Activated naive CD8-positive, alpha-beta T cell (primary cell): ENCODE measurements at regions not wholly inside any gene's neighbourhood (a gene's known extent, or its start where the extent isn't known, plus 50 kb on each side); places are given as distances from the start of the nearest gene placed in this dataset.
"Not testable (repeated sequence)": the region's sequence is repeated elsewhere in the genome, so short reads cannot be mapped to it uniquely, and the experiment has no call there.

Experiments used
- H3K27ac Mint-ChIP-seq: one replicate; pipeline ENCODE4 v1.8.0; 2021; ENCODE audit warnings: mixed read lengths
- H3K27me3 Mint-ChIP-seq: one replicate; pipeline ENCODE4 v1.8.0; 2021; ENCODE audit warnings: mixed read lengths
- H3K36me3 Mint-ChIP-seq: one replicate; pipeline ENCODE4 v1.8.0; 2021; ENCODE audit warnings: mixed read lengths
- H3K4me1 Mint-ChIP-seq: one replicate; pipeline ENCODE4 v1.8.0; 2021; ENCODE audit warnings: low read depth, mixed read lengths
- H3K4me3 Mint-ChIP-seq: one replicate; pipeline ENCODE4 v1.8.0; 2021; ENCODE audit warnings: mild to moderate bottlenecking, mixed read lengths
- H3K9me3 Mint-ChIP-seq: one replicate; pipeline ENCODE4 v1.8.0; 2021; ENCODE audit warnings: low read depth, mixed read lengths

- no peak overlapping the region for H3K4me3 Mint-ChIP-seq
- H3K4me1 Mint-ChIP-seq, result peaks cover 3% of the 10 kb centered on the region
- no peaks in the 10 kb centered on the region for H3K9me3 Mint-ChIP-seq
Observed at GRCh38 chr1:192862271-192862670, 53.4 kb downstream of the RGS2 start.

GRCh38 chr1:192866241-192866868, 57.5 kb downstream of the RGS2 start:
- no peaks in the 10 kb centered on the region for H3K27me3 Mint-ChIP-seq
- peaks cover 3% of the 10 kb centered on the region for H3K4me1 Mint-ChIP-seq
- H3K9me3 Mint-ChIP-seq, result no peaks in the 10 kb centered on the region
- H3K4me3 Mint-ChIP-seq, result no peak overlapping the region
- H3K36me3 Mint-ChIP-seq, result no peaks in the 10 kb centered on the region
- no peak overlapping the region for H3K27ac Mint-ChIP-seq

More at GRCh38 chr1:192862271-192862670, 53.4 kb downstream of the RGS2 start:
- Mint-ChIP-seq H3K36me3 (no peaks in the 10 kb centered on the region), H3K27me3 (no peaks in the 10 kb centered on the region), H3K27ac (no peak overlapping the region)

GRCh38 chr1:192867180-192867579, 58.3 kb downstream of the RGS2 start:
- Mint-ChIP-seq H3K4me1 (peaks cover 3% of the 10 kb centered on the region), H3K4me3 (no peak overlapping the region), H3K9me3 (no peaks in the 10 kb centered on the region), H3K27me3 (no peaks in the 10 kb centered on the region), H3K36me3 (no peaks in the 10 kb centered on the region), H3K27ac (no peak overlapping the region)

- Mint-ChIP-seq H3K4me3 (no peak overlapping the region), H3K4me1 (peaks cover 3% of the 10 kb centered on the region), H3K27me3 (peaks cover 1% of the 10 kb centered on the region), H3K27ac (no peak overlapping the region), H3K36me3 (no peaks in the 10 kb centered on the region), H3K9me3 (no peaks in the 10 kb centered on the region)
Observed at GRCh38 chr1:192869308-192869940, 60.6 kb downstream of the RGS2 start.

- Mint-ChIP-seq H3K27ac (no peak overlapping the region), H3K4me1 (no peaks in the 10 kb centered on the region), H3K4me3 (no peak overlapping the region), H3K27me3 (peaks cover 1% of the 10 kb centered on the region), H3K36me3 (no peaks in the 10 kb centered on the region), H3K9me3 (no peaks in the 10 kb centered on the region)
Observed at GRCh38 chr1:192872010-192872409, 63.2 kb downstream of the RGS2 start.

- Mint-ChIP-seq H3K27me3 (peaks cover 1% of the 10 kb centered on the region), H3K27ac (no peak overlapping the region)
Observed at GRCh38 chr1:192873836-192874235, 65.0 kb downstream of the RGS2 start.

GRCh38 chr1:192876633-192877032, 67.8 kb downstream of the RGS2 start:
- Mint-ChIP-seq H3K27ac (no peak overlapping the region), H3K4me1 (no peaks in the 10 kb centered on the region), H3K4me3 (no peak overlapping the region), H3K27me3 (peaks cover 2% of the 10 kb centered on the region), H3K36me3 (no peaks in the 10 kb centered on the region), H3K9me3 (no peaks in the 10 kb centered on the region)

More at GRCh38 chr1:192873836-192874235, 65.0 kb downstream of the RGS2 start:
- Mint-ChIP-seq H3K4me3 (no peak overlapping the region), H3K36me3 (no peaks in the 10 kb centered on the region), H3K4me1 (no peaks in the 10 kb centered on the region), H3K9me3 (no peaks in the 10 kb centered on the region)

GRCh38 chr1:192877283-192877886, 68.5 kb downstream of the RGS2 start:
- no peaks in the 10 kb centered on the region for H3K36me3 Mint-ChIP-seq
- no peak overlapping the region for H3K4me3 Mint-ChIP-seq
- H3K27me3 Mint-ChIP-seq, result peaks cover 2% of the 10 kb centered on the region
- no peaks in the 10 kb centered on the region for H3K4me1 Mint-ChIP-seq
- no peaks in the 10 kb centered on the region for H3K9me3 Mint-ChIP-seq
- no peak overlapping the region for H3K27ac Mint-ChIP-seq

GRCh38 chr1:192878249-192878648, 69.4 kb downstream of the RGS2 start:
- no peaks in the 10 kb centered on the region for H3K9me3 Mint-ChIP-seq
- peaks cover 1% of the 10 kb centered on the region for H3K27me3 Mint-ChIP-seq
- no peaks in the 10 kb centered on the region for H3K36me3 Mint-ChIP-seq
- H3K4me3 Mint-ChIP-seq, result no peak overlapping the region
- no peaks in the 10 kb centered on the region for H3K4me1 Mint-ChIP-seq
- no peak overlapping the region for H3K27ac Mint-ChIP-seq

GRCh38 chr1:192879406-192879805, 70.6 kb downstream of the RGS2 start:
- peaks cover 1% of the 10 kb centered on the region for H3K27me3 Mint-ChIP-seq
- H3K4me3 Mint-ChIP-seq, result no peak overlapping the region
- no peak overlapping the region for H3K27ac Mint-ChIP-seq

GRCh38 chr1:192880231-192880630, 71.4 kb downstream of the RGS2 start:
- H3K4me1 Mint-ChIP-seq, result no peaks in the 10 kb centered on the region
- H3K4me3 Mint-ChIP-seq, result no peak overlapping the region
- H3K9me3 Mint-ChIP-seq, result no peaks in the 10 kb centered on the region
- no peak overlapping the region for H3K27ac Mint-ChIP-seq
- H3K27me3 Mint-ChIP-seq, result peaks cover 1% of the 10 kb centered on the region
- H3K36me3 Mint-ChIP-seq, result no peaks in the 10 kb centered on the region

More at GRCh38 chr1:192879406-192879805, 70.6 kb downstream of the RGS2 start:
- Mint-ChIP-seq H3K36me3 (no peaks in the 10 kb centered on the region), H3K4me1 (no peaks in the 10 kb centered on the region), H3K9me3 (no peaks in the 10 kb centered on the region)

GRCh38 chr1:192884241-192884640, 75.4 kb downstream of the RGS2 start:
- H3K27me3 Mint-ChIP-seq, result peaks cover 1% of the 10 kb centered on the region
- no peaks in the 10 kb centered on the region for H3K9me3 Mint-ChIP-seq
- no peak overlapping the region for H3K4me3 Mint-ChIP-seq
- H3K36me3 Mint-ChIP-seq, result no peaks in the 10 kb centered on the region
- H3K4me1 Mint-ChIP-seq, result no peaks in the 10 kb centered on the region
- H3K27ac Mint-ChIP-seq, result no peak overlapping the region

GRCh38 chr1:192885387-192885786, 76.5 kb downstream of the RGS2 start:
- not testable (repeated sequence) for H3K27ac Mint-ChIP-seq, H3K36me3 Mint-ChIP-seq, H3K4me1 Mint-ChIP-seq, H3K9me3 Mint-ChIP-seq, H3K27me3 Mint-ChIP-seq, H3K4me3 Mint-ChIP-seq

- H3K4me3 Mint-ChIP-seq, result no peak overlapping the region
- H3K27me3 Mint-ChIP-seq, result no peaks in the 10 kb centered on the region
- H3K36me3 Mint-ChIP-seq, result no peaks in the 10 kb centered on the region
- H3K4me1 Mint-ChIP-seq, result no peaks in the 10 kb centered on the region
- H3K9me3 Mint-ChIP-seq, result no peaks in the 10 kb centered on the region
- H3K27ac Mint-ChIP-seq, result no peak overlapping the region
Observed at GRCh38 chr1:192887426-192887825, 78.6 kb downstream of the RGS2 start.

- no peaks in the 10 kb centered on the region for H3K27me3 Mint-ChIP-seq
- no peaks in the 10 kb centered on the region for H3K36me3 Mint-ChIP-seq
- no peaks in the 10 kb centered on the region for H3K9me3 Mint-ChIP-seq
- H3K4me3 Mint-ChIP-seq, result no peak overlapping the region
- no peak overlapping the region for H3K27ac Mint-ChIP-seq
- no peaks in the 10 kb centered on the region for H3K4me1 Mint-ChIP-seq
Observed at GRCh38 chr1:192888574-192888973, 79.7 kb downstream of the RGS2 start.
